ENCODE measurements at regions not wholly inside any gene's neighbourhood (a gene's known extent, or its start where the extent isn't known, plus 50 kb on each side); places are given as distances from the start of the nearest gene placed in this dataset.

GRCh38 chr3:22765679-22766078 is 437.4 kb upstream of the UBE2E2 start:
- H3K27me3 Mint-ChIP-seq (ENCODE audit: unreplicated experiment), result no peaks in the 10 kb centered on the region
- no peak overlapping the region for H3K27ac Mint-ChIP-seq (ENCODE audit: unreplicated experiment)
- intact Hi-C loops (cut with micrococcal nuclease; ENCODE audit: unreplicated experiment), result no loop called here
- CTCF ChIA-PET, result no interaction called here
- no peak overlapping the region for H3K4me3 Mint-ChIP-seq (ENCODE audit: low read depth, unreplicated experiment)
- H3K36me3 Mint-ChIP-seq (ENCODE audit: insufficient read depth, unreplicated experiment), result no peaks in the 10 kb centered on the region
- no peaks in the 10 kb centered on the region for H3K4me1 Mint-ChIP-seq (ENCODE audit: low read depth, unreplicated experiment)
- no peak for DNase-seq
- H3K9me3 Mint-ChIP-seq (ENCODE audit: low read depth, unreplicated experiment), result peaks cover 3% of the 10 kb centered on the region
- TF ChIP-seq CTCF (IDR thresholded peaks at IDR 0.05; ENCODE audit: unreplicated experiment), result no peak
- no TSS peak for BruUV-seq (replicated peaks)

- peaks cover 3% of the 10 kb centered on the region for H3K9me3 Mint-ChIP-seq (ENCODE audit: low read depth, unreplicated experiment)
- H3K27me3 Mint-ChIP-seq (ENCODE audit: unreplicated experiment), result no peaks in the 10 kb centered on the region
- no peak overlapping the region for H3K4me3 Mint-ChIP-seq (ENCODE audit: low read depth, unreplicated experiment)
- no peaks in the 10 kb centered on the region for H3K4me1 Mint-ChIP-seq (ENCODE audit: low read depth, unreplicated experiment)
- TF ChIP-seq CTCF (IDR thresholded peaks at IDR 0.05; ENCODE audit: unreplicated experiment), result no peak
- no peak for DNase-seq
- BruUV-seq (replicated peaks), result no TSS peak
- no peaks in the 10 kb centered on the region for H3K36me3 Mint-ChIP-seq (ENCODE audit: insufficient read depth, unreplicated experiment)
- CTCF ChIA-PET, result no interaction called here
- intact Hi-C loops (cut with micrococcal nuclease; ENCODE audit: unreplicated experiment), result no loop called here
- no peak overlapping the region for H3K27ac Mint-ChIP-seq (ENCODE audit: unreplicated experiment)
Measured at GRCh38 chr3:22777834-22778233, 425.3 kb upstream of the UBE2E2 start.

GRCh38 chr3:22779737-22780136 is 423.4 kb upstream of the UBE2E2 start:
- H3K27ac Mint-ChIP-seq (ENCODE audit: unreplicated experiment), result no peak overlapping the region
- no peaks in the 10 kb centered on the region for H3K4me1 Mint-ChIP-seq (ENCODE audit: low read depth, unreplicated experiment)
- no peaks in the 10 kb centered on the region for H3K36me3 Mint-ChIP-seq (ENCODE audit: insufficient read depth, unreplicated experiment)
- TF ChIP-seq CTCF (IDR thresholded peaks at IDR 0.05; ENCODE audit: unreplicated experiment), result no peak
- no TSS peak for BruUV-seq (replicated peaks)
- H3K27me3 Mint-ChIP-seq (ENCODE audit: unreplicated experiment), result no peaks in the 10 kb centered on the region
- no peak for DNase-seq
- CTCF ChIA-PET, result no interaction called here
- H3K4me3 Mint-ChIP-seq (ENCODE audit: low read depth, unreplicated experiment), result no peak overlapping the region
- intact Hi-C loops (cut with micrococcal nuclease; ENCODE audit: unreplicated experiment), result no loop called here
- peaks cover 3% of the 10 kb centered on the region for H3K9me3 Mint-ChIP-seq (ENCODE audit: low read depth, unreplicated experiment)

GRCh38 chr3:22792533-22792932 is 410.6 kb upstream of the UBE2E2 start:
- no peak for DNase-seq
- Mint-ChIP-seq H3K36me3 (ENCODE audit: insufficient read depth, unreplicated experiment) (no peaks in the 10 kb centered on the region), H3K27ac (ENCODE audit: unreplicated experiment) (no peak overlapping the region), H3K4me1 (ENCODE audit: low read depth, unreplicated experiment) (no peaks in the 10 kb centered on the region), H3K4me3 (ENCODE audit: low read depth, unreplicated experiment) (no peak overlapping the region), H3K9me3 (ENCODE audit: low read depth, unreplicated experiment) (no peaks in the 10 kb centered on the region), H3K27me3 (ENCODE audit: unreplicated experiment) (no peaks in the 10 kb centered on the region)
- BruUV-seq (replicated peaks), result no TSS peak
- intact Hi-C loops (cut with micrococcal nuclease; ENCODE audit: unreplicated experiment), result no loop called here
- TF ChIP-seq CTCF (IDR thresholded peaks at IDR 0.05; ENCODE audit: unreplicated experiment), result no peak
- CTCF ChIA-PET, result no interaction called here

- no TSS peak for BruUV-seq (replicated peaks)
- CTCF ChIA-PET, result no interaction called here
- Mint-ChIP-seq H3K4me1 (ENCODE audit: low read depth, unreplicated experiment) (no peaks in the 10 kb centered on the region), H3K27ac (ENCODE audit: unreplicated experiment) (no peak overlapping the region), H3K4me3 (ENCODE audit: low read depth, unreplicated experiment) (no peak overlapping the region), H3K27me3 (ENCODE audit: unreplicated experiment) (no peaks in the 10 kb centered on the region), H3K9me3 (ENCODE audit: low read depth, unreplicated experiment) (no peaks in the 10 kb centered on the region), H3K36me3 (ENCODE audit: insufficient read depth, unreplicated experiment) (no peaks in the 10 kb centered on the region)
- intact Hi-C loops (cut with micrococcal nuclease; ENCODE audit: unreplicated experiment), result no loop called here
- no peak for DNase-seq
- TF ChIP-seq CTCF (IDR thresholded peaks at IDR 0.05; ENCODE audit: unreplicated experiment), result no peak
Measured at GRCh38 chr3:22795917-22796316, 407.2 kb upstream of the UBE2E2 start.

All from Calu3 (cell line).